ENCODE measurements at regions not wholly inside any gene's neighbourhood (a gene's known extent, or its start where the extent isn't known, plus 50 kb on each side); places are given as distances from the start of the nearest gene placed in this dataset.

- H3K4me3 ChIP-seq = no peak overlapping the region
- no peak for TF ChIP-seq ZNF274 (IDR thresholded peaks at IDR 0.05; ENCODE audit: insufficient read depth, insufficient read length)
- no peak for TF ChIP-seq ETV6 (conservative IDR thresholded peaks at IDR 0.05 in 1 of 2, IDR thresholded peaks at IDR 0.05 in 1 of 2; ENCODE audit: borderline replicate concordance in 1 of 2, low read depth in 1 of 2)
- no peak for TF ChIP-seq HDAC6 (IDR thresholded peaks at IDR 0.05; ENCODE audit: unreplicated experiment)
- SMC1A ChIA-PET (ENCODE audit: uncharacterized antibody, unreplicated experiment) = interaction anchor here (0.6 to 1.5 kb wide), 4 partner anchors 8 to 342 kb away, joined by 3 to 4 read pairs (median 4); no protein-coding TSS in a partner anchor
- H3K9ac ChIP-seq (ENCODE audit: control insufficient read depth, insufficient read depth, low read length) = no peak overlapping the region
- no peaks in the 10 kb centered on the region for H3K27me3 ChIP-seq (replicated peaks in 1 of 2; ENCODE audit: control insufficient read depth in 2 of 2, insufficient read depth in 2 of 2, low read length in 1 of 2)
- no peaks in the 10 kb centered on the region for H4K20me1 ChIP-seq (ENCODE audit: control insufficient read depth, insufficient read depth)
- H3K9me3 ChIP-seq (replicated peaks; ENCODE audit: control insufficient read depth, insufficient read depth, low read length) = no peaks in the 10 kb centered on the region
- intact Hi-C loops (cut with micrococcal nuclease; ENCODE audit: unreplicated experiment) (no loop called here), in situ Hi-C loops (cut with MboI) (no loop called here)
- no peaks in the 10 kb centered on the region for H3K79me2 ChIP-seq (ENCODE audit: control insufficient read depth, insufficient read depth, low read length)
- 33% methylated on average over 1 of the region's 1 CpG for WGBS (ENCODE audit: insufficient coverage, insufficient replicate concordance, low lambda C conversion rate, missing lambda C conversion rate)
- no peak overlapping the region for H2AFZ ChIP-seq (ENCODE audit: control insufficient read depth, low read depth, low read length)
- no TSS peak for BruUV-seq (replicated peaks)
- ATAC-seq = no peak
- H3K4me2 ChIP-seq (ENCODE audit: control insufficient read depth, insufficient read depth) = no peak overlapping the region
- H3K4me1 ChIP-seq (ENCODE audit: control insufficient read depth, insufficient read depth, low read length) = no peaks in the 10 kb centered on the region
- DNase-seq (ENCODE audit: low read depth, low spot score) = no peak
- CTCF ChIA-PET = interaction anchor here (0.9 to 1.3 kb wide), 4 partner anchors 9 to 68 kb away, joined by 3 read pairs; no protein-coding TSS in a partner anchor
- POLR2A ChIA-PET = no interaction called here
- RAD21 ChIA-PET (ENCODE audit: unreplicated experiment) = interaction anchor here (1.3 kb wide), 1 partner anchor 32 kb away, joined by 3 read pairs; no protein-coding TSS in a partner anchor
- FAIRE-seq = no peak
- H3K27ac ChIP-seq (ENCODE audit: control insufficient read depth, insufficient read depth) = no peak overlapping the region
- H3K36me3 ChIP-seq (ENCODE audit: control insufficient read depth in 2 of 2, insufficient read depth in 2 of 2, low read length in 1 of 2) = no peaks in the 10 kb centered on the region
These were observed 457.7 kb upstream of the SPRY2 start for GRCh38 chr13:80798576-80799133.

DNA sequence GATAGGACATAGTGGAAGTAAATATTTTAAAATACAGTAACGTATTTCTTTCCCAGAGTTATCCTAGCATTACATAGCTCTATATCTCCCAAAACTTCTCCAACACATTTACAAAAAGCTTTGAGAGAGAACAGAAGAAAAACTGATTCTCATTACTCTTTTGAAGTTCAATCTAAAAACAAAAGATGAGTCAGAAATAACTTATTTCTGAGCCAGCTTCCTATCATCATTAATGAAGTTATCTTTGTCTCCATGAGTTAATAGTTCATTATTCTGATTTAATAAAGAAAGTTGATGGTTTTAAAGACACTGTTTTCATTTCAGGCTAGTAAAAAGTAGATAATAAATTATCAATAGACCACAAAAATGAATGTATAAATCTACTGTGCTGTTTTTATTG is 446.7 kb upstream of the SPRY2 start:
- Histone ChIP-seq H3K4me3 (no peak overlapping the region), H3K27me3 (replicated peaks in 1 of 2; ENCODE audit: control insufficient read depth in 2 of 2, insufficient read depth in 2 of 2, low read length in 1 of 2) (no peaks in the 10 kb centered on the region), H3K27ac (ENCODE audit: control insufficient read depth, insufficient read depth) (no peak overlapping the region), H3K4me1 (ENCODE audit: control insufficient read depth, insufficient read depth, low read length) (no peaks in the 10 kb centered on the region), H3K79me2 (ENCODE audit: control insufficient read depth, insufficient read depth, low read length) (no peaks in the 10 kb centered on the region), H2AFZ (ENCODE audit: control insufficient read depth, low read depth, low read length) (no peak overlapping the region), H4K20me1 (ENCODE audit: control insufficient read depth, insufficient read depth) (no peaks in the 10 kb centered on the region), H3K9ac (ENCODE audit: control insufficient read depth, insufficient read depth, low read length) (no peak overlapping the region), H3K9me3 (replicated peaks; ENCODE audit: control insufficient read depth, insufficient read depth, low read length) (no peaks in the 10 kb centered on the region), H3K36me3 (ENCODE audit: control insufficient read depth in 2 of 2, insufficient read depth in 2 of 2, low read length in 1 of 2) (no peaks in the 10 kb centered on the region), H3K4me2 (ENCODE audit: control insufficient read depth, insufficient read depth) (no peak overlapping the region)
- 0% methylated on average over 1 of the region's 1 CpG for WGBS (ENCODE audit: insufficient coverage, insufficient replicate concordance, low lambda C conversion rate, missing lambda C conversion rate)
- no peak for TF ChIP-seq CBX3 (IDR thresholded peaks at IDR 0.05; ENCODE audit: borderline replicate concordance, low read depth)
- TF ChIP-seq ZZZ3 (IDR thresholded peaks at IDR 0.05; ENCODE audit: control insufficient read depth, insufficient read length, low read depth) = no peak
- no peak for TF ChIP-seq CBX5 (IDR thresholded peaks at IDR 0.05; ENCODE audit: low read depth)
- TF ChIP-seq IKZF2 (IDR thresholded peaks at IDR 0.05) = no peak
- TF ChIP-seq NBN (IDR thresholded peaks at IDR 0.05) = no peak
- TF ChIP-seq TBL1XR1 (IDR thresholded peaks at IDR 0.05; ENCODE audit: low read depth, low read length) = no peak
- TF ChIP-seq, protein P1, sequence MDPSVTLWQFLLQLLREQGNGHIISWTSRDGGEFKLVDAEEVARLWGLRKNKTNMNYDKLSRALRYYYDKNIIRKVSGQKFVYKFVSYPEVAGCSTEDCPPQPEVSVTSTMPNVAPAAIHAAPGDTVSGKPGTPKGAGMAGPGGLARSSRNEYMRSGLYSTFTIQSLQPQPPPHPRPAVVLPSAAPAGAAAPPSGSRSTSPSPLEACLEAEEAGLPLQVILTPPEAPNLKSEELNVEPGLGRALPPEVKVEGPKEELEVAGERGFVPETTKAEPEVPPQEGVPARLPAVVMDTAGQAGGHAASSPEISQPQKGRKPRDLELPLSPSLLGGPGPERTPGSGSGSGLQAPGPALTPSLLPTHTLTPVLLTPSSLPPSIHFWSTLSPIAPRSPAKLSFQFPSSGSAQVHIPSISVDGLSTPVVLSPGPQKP (IDR thresholded peaks at IDR 0.05; ENCODE audit: low read depth, low read length) = no peak
- no peak for TF ChIP-seq CREM (IDR thresholded peaks at IDR 0.05; ENCODE audit: low read depth)
- no peak for TF ChIP-seq MEF2B (IDR thresholded peaks at IDR 0.05; ENCODE audit: partially characterized antibody, poor library complexity, severe bottlenecking)
- TF ChIP-seq, protein P2, sequence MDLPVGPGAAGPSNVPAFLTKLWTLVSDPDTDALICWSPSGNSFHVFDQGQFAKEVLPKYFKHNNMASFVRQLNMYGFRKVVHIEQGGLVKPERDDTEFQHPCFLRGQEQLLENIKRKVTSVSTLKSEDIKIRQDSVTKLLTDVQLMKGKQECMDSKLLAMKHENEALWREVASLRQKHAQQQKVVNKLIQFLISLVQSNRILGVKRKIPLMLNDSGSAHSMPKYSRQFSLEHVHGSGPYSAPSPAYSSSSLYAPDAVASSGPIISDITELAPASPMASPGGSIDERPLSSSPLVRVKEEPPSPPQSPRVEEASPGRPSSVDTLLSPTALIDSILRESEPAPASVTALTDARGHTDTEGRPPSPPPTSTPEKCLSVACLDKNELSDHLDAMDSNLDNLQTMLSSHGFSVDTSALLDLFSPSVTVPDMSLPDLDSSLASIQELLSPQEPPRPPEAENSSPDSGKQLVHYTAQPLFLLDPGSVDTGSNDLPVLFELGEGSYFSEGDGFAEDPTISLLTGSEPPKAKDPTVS (IDR thresholded peaks at IDR 0.05; ENCODE audit: low read depth, low read length) = no peak
- TF ChIP-seq BRCA1 (IDR thresholded peaks at IDR 0.05; ENCODE audit: low read depth, low read length) = no peak
- no peak for TF ChIP-seq RAD21 (IDR thresholded peaks at IDR 0.05; ENCODE audit: insufficient read depth, low read depth, low read length)
- POLR2A ChIA-PET = no interaction called here
- ATAC-seq (no peak), FAIRE-seq (no peak), DNase-seq (ENCODE audit: low read depth, low spot score) (no peak)
- intact Hi-C loops (cut with micrococcal nuclease; ENCODE audit: unreplicated experiment) = no loop called here
- CTCF ChIA-PET = interaction anchor here (1.6 kb wide), 1 partner anchor 11 kb away, joined by 3 read pairs; no protein-coding TSS in a partner anchor
- RAD21 ChIA-PET (ENCODE audit: unreplicated experiment) = no interaction called here
- SMC1A ChIA-PET (ENCODE audit: uncharacterized antibody, unreplicated experiment) = interaction anchor here (0.9 to 1.2 kb wide), 2 partner anchors 9 to 135 kb away, joined by 3 to 4 read pairs; no protein-coding TSS in a partner anchor
- in situ Hi-C loops (cut with MboI) = no loop called here
- no TSS peak for BruUV-seq (replicated peaks)

All from GM12878 (cell line).